OCI-LY7 (cell line): ENCODE measurements at regions not wholly inside any gene's neighbourhood (a gene's known extent, or its start where the extent isn't known, plus 50 kb on each side); places are given as distances from the start of the nearest gene placed in this dataset.

ENCODE experiments used
- BruUV-seq: library from RNA; stranded (reverse); fragments of 400-500 nt; replicated peaks from 2 replicates; lab custom pipeline; 2021; lab: Mats Ljungman, UMichigan
- CTCF ChIA-PET: fragments of 300-600 bp; sonication (Branson Sonifier 250); formaldehyde crosslinking; loops from one replicate; lab custom pipeline; 2022; ENCODE audit warnings: antibody characterized with exemption; ENCODE audit not compliant: unreplicated experiment; lab: Charles Lee
- POLR2A ChIA-PET: fragments of 300-600 bp; sonication (Branson Sonifier 250); formaldehyde crosslinking; loops from one replicate; lab custom pipeline; 2022; ENCODE audit warnings: antibody characterized with exemption; lab: Charles Lee
- DNase-seq: peaks from one replicate; pipeline ENCODE4 v3.0.0-alpha.2; 2015; ENCODE audit warnings: low spot score
- H2AFZ ChIP-seq: fragments of 200-600 bp; sonication (generic), shearing (Covaris generic); 2 replicates; pipeline ENCODE4 v1.6.1; 2014; ENCODE audit warnings: mild to moderate bottlenecking, antibody characterized with exemption, low read length, moderate library complexity
- H3K27ac ChIP-seq: fragments of 200-600 bp; sonication (generic); 2 replicates; pipeline ENCODE4 v1.5.1; 2014; ENCODE audit warnings: mixed run types, low read depth, mild to moderate bottlenecking, moderate library complexity, low read length, inconsistent platforms; ENCODE audit not compliant: poor library complexity, severe bottlenecking
- H3K36me3 ChIP-seq: fragments of 200-600 bp; sonication (generic); 2 replicates; pipeline ENCODE4 v1.6.1; 2014; ENCODE audit warnings: mild to moderate bottlenecking, antibody characterized with exemption, low read length, moderate library complexity, mixed read lengths; ENCODE audit not compliant: insufficient read depth
- H3K4me1 ChIP-seq: fragments of 200-600 bp; sonication (generic); 2 replicates; pipeline ENCODE4 v1.5.1; 2014; ENCODE audit warnings: mild to moderate bottlenecking, low read length; ENCODE audit not compliant: insufficient read depth, poor library complexity, severe bottlenecking
- H3K4me2 ChIP-seq: fragments of 200-600 bp; sonication (generic); 2 replicates; pipeline ENCODE4 v1.6.1; 2014; ENCODE audit warnings: mild to moderate bottlenecking, low read length
- H3K4me3 ChIP-seq: fragments of 200-600 bp; sonication (generic); 2 replicates; pipeline ENCODE4 v1.5.1; 2014; ENCODE audit warnings: mild to moderate bottlenecking, low read depth, low read length; ENCODE audit not compliant: poor library complexity, severe bottlenecking
- H3K79me2 ChIP-seq: fragments of 200-600 bp; sonication (generic); 2 replicates; pipeline ENCODE4 v1.6.1; 2016; ENCODE audit warnings: low read depth, mild to moderate bottlenecking, low read length, moderate library complexity, mixed read lengths; ENCODE audit not compliant: insufficient read depth
- H3K9me2 ChIP-seq: fragments of 200-600 bp; sonication (generic); 2 replicates; pipeline ENCODE4 v1.6.1; 2016; ENCODE audit warnings: mild to moderate bottlenecking, low read length, mixed read lengths; ENCODE audit not compliant: insufficient read depth
- H3K9me3 ChIP-seq: fragments of 200-600 bp; sonication (generic); 2 replicates; pipeline ENCODE4 v1.6.1; 2014; ENCODE audit warnings: mild to moderate bottlenecking, mixed run types, low read length, mixed read lengths
- H4K20me1 ChIP-seq: fragments of 200-600 bp; sonication (generic); 2 replicates; pipeline ENCODE4 v1.6.1; 2014; ENCODE audit warnings: mild to moderate bottlenecking, antibody characterized with exemption, low read length, moderate library complexity, mixed read lengths; ENCODE audit not compliant: insufficient read depth
- CTCF ChIP-seq: fragments of 200-600 bp; sonication (generic); conservative IDR thresholded peaks from 2 replicates; pipeline ENCODE4 v1.5.1; 2014; ENCODE audit warnings: mild to moderate bottlenecking, antibody characterized with exemption, low read length, moderate library complexity, mixed read lengths
- EZH2phosphoT487 ChIP-seq: fragments of 200-600 bp; sonication (generic); IDR thresholded peaks from 2 replicates; pipeline ENCODE4 v1.6.1; 2018; ENCODE audit warnings: low read depth, borderline replicate concordance, mild to moderate bottlenecking, mixed run types, antibody characterized with exemption, low read length, moderate library complexity, mixed read lengths
- intact Hi-C: fragments of 100-400 bp; cut with micrococcal nuclease; formaldehyde crosslinking; loops from one replicate; pipeline ENCODE4 v1.10.0; 2022; ENCODE audit not compliant: unreplicated experiment

DNA sequence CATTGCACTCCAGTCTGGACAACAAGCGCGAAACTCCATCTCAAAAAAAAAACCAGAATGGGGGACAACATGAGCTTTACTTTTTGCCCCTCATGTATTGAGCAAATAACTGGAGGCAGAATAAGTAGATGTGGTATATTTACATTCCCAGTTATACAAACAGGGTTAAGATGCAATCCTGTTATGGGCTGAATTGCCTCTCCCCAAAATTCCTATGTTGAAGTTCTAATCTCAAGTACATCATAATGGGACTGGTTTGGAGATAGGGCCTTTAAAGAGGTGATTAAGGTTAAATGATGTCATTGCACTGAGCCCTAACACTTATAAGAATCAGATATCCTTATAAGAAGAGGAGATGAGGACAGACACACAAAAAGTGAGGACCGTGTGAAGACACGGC, 319.8 kb upstream of the KLHL29 start:
- POLR2A ChIA-PET, result no interaction called here
- Histone ChIP-seq H3K9me3 (no peaks in the 10 kb centered on the region), H4K20me1 (no peaks in the 10 kb centered on the region), H3K4me1 (no peaks in the 10 kb centered on the region), H3K4me2 (no peak overlapping the region), H2AFZ (no peak overlapping the region), H3K4me3 (no peak overlapping the region), H3K27ac (no peak overlapping the region), H3K36me3 (no peaks in the 10 kb centered on the region), H3K9me2 (no peaks in the 10 kb centered on the region; the same call in 1 of the 2 replicates), H3K79me2 (no peaks in the 10 kb centered on the region)
- DNase-seq, result no peak
- intact Hi-C loops, result no loop called here
- TF ChIP-seq CTCF (no peak), EZH2phosphoT487 (no peak)
- BruUV-seq, result no TSS peak
- CTCF ChIA-PET, result no interaction called here

- Histone ChIP-seq H3K4me2 (no peak overlapping the region), H3K36me3 (no peaks in the 10 kb centered on the region), H3K79me2 (no peaks in the 10 kb centered on the region), H3K4me3 (no peak overlapping the region), H2AFZ (no peak overlapping the region), H3K9me2 (no peaks in the 10 kb centered on the region; the same call in 1 of the 2 replicates), H3K27ac (no peak overlapping the region), H3K4me1 (no peaks in the 10 kb centered on the region), H3K9me3 (no peaks in the 10 kb centered on the region), H4K20me1 (no peaks in the 10 kb centered on the region)
- intact Hi-C loops, result no loop called here
- TF ChIP-seq CTCF (no peak), EZH2phosphoT487 (no peak)
- CTCF ChIA-PET, result no interaction called here
- DNase-seq, result no peak
- POLR2A ChIA-PET, result no interaction called here
- BruUV-seq, result no TSS peak
Observed at GRCh38 chr2:23065936-23066335, 319.0 kb upstream of the KLHL29 start.

DNA sequence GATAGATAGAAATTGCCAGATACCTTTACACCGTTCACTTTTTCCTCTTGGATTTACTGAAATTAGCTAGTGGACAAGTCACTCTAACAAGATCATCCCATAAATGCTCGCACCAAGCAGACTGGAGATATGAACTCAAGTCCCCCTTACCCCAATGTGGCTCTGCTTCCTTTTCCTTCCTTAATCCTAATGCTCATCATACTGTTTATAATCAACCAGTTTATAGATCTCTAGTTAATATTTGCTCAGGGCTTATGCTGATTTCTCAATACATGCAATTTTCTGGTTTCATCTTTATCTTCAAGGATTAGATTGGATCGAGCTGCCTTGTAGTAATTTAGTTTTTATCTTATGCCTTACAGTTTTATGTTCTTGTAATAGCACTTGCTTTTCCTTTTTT, 318.3 kb upstream of the KLHL29 start:
- no peaks in the 10 kb centered on the region for H3K4me1 ChIP-seq
- no peak overlapping the region for H2AFZ ChIP-seq
- H3K9me3 ChIP-seq, result no peaks in the 10 kb centered on the region
- no peaks in the 10 kb centered on the region for H4K20me1 ChIP-seq
- POLR2A ChIA-PET, result no interaction called here
- no peak overlapping the region for H3K4me2 ChIP-seq
- no peaks in the 10 kb centered on the region for H3K36me3 ChIP-seq
- H3K27ac ChIP-seq, result no peak overlapping the region
- no TSS peak for BruUV-seq
- H3K79me2 ChIP-seq, result no peaks in the 10 kb centered on the region
- no peak overlapping the region for H3K4me3 ChIP-seq
- CTCF ChIA-PET, result no interaction called here
- no peak for DNase-seq
- no peak for TF ChIP-seq CTCF
- no peak for TF ChIP-seq EZH2phosphoT487
- intact Hi-C loops, result no loop called here
- no peaks in the 10 kb centered on the region; the same call in 1 of the 2 replicates for H3K9me2 ChIP-seq
